Right lobe of liver (tissue), 4 donors: ENCODE measurements at regions not wholly inside any gene's neighbourhood (a gene's known extent, or its start where the extent isn't known, plus 50 kb on each side); places are given as distances from the start of the nearest gene placed in this dataset.

ENCODE experiments used
- POLR2A ChIP-seq: fragments of 450-650 bp; IDR thresholded peaks from one replicate; pipeline ENCODE4 v1.6.1; 2017; ENCODE audit warnings: antibody characterized with exemption, mild to moderate bottlenecking
- TF ChIP-seq, protein P1 (sequence below), 4 donors: fragments of 200-600 bp in 3 of 4; fragments of 450-650 bp in 1 of 4; IDR thresholded peaks; one replicate each; pipeline versions ENCODE4 v1.5.1 to v1.8.0; 2016 to 2022; ENCODE audit warnings: antibody characterized with exemption in 4 of 4, mild to moderate bottlenecking in 2 of 4
- donor health status: DM: no; HTN: no; CAD: no.
- donor health status: DM: no; HTN: no; CAD: no.
- donor health status: DM: no; HTN: yes; CAD: no.

GRCh38 chr1:73500154-73500553 lies 697.8 kb downstream of the LRRIQ3 start:
- TF ChIP-seq, protein P1, sequence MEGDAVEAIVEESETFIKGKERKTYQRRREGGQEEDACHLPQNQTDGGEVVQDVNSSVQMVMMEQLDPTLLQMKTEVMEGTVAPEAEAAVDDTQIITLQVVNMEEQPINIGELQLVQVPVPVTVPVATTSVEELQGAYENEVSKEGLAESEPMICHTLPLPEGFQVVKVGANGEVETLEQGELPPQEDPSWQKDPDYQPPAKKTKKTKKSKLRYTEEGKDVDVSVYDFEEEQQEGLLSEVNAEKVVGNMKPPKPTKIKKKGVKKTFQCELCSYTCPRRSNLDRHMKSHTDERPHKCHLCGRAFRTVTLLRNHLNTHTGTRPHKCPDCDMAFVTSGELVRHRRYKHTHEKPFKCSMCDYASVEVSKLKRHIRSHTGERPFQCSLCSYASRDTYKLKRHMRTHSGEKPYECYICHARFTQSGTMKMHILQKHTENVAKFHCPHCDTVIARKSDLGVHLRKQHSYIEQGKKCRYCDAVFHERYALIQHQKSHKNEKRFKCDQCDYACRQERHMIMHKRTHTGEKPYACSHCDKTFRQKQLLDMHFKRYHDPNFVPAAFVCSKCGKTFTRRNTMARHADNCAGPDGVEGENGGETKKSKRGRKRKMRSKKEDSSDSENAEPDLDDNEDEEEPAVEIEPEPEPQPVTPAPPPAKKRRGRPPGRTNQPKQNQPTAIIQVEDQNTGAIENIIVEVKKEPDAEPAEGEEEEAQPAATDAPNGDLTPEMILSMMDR (IDR thresholded peaks at IDR 0.05): no peak
- TF ChIP-seq POLR2A: no peak
